K562 (cell line): ENCODE measurements at regions not wholly inside any gene's neighbourhood (a gene's known extent, or its start where the extent isn't known, plus 50 kb on each side); places are given as distances from the start of the nearest gene placed in this dataset.

Experiments used
- ATAC-seq: fragments of 200-7000 bp; cut with Tn5 transposase; 3 replicates; pipeline ENCODE4 v1.9.1; 2020; ENCODE audit warnings: moderate library complexity
- BruUV-seq: library from RNA; stranded (reverse); fragments of 400-500 nt; replicated peaks from 2 replicates; lab custom pipeline; 2021; lab: Mats Ljungman, UMichigan
- CTCF ChIA-PET: fragments of 300-600 bp; formaldehyde crosslinking; extraction: SDS; loops from one replicate; lab custom pipeline; 2021; ENCODE audit warnings: low intra/inter-chr PET ratio; lab: Yijun Ruan, JAX
- POLR2A ChIA-PET: fragments of 300-600, 350-650 bp; sonication (Branson Sonifier 250); formaldehyde crosslinking; extraction: SDS; loops from one replicate; lab custom pipeline; 2021; ENCODE audit warnings: antibody characterized with exemption, inconsistent platforms; lab: Yijun Ruan, JAX
- DNase-seq, 4 experiments: peaks; one replicate each; pipeline versions ENCODE4 v3.0.0 to v3.0.0-alpha.2; 2011 to 2018; ENCODE audit warnings: low spot score in 3 of 4, mixed read lengths in 3 of 4; ENCODE audit errors: extremely low read depth in 1 of 4
- FAIRE-seq: peaks from 2 replicates; lab custom pipeline; 2011; peaks lifted over from hg19 to GRCh38; lab: Jason Lieb, UNC
- H2AFZ ChIP-seq: 2 replicates; pipeline ENCODE4 v1.6.0; 2011; ENCODE audit warnings: low read depth, low read length, control low read depth, inconsistent platforms
- H3K27ac ChIP-seq: fragments of 200-600 bp; 3 replicates; pipeline ENCODE4 v1.8.0; 2011; ENCODE audit warnings: low read depth, mild to moderate bottlenecking, control low read depth, inconsistent platforms, low read length, moderate library complexity, mixed read lengths; ENCODE audit errors: extremely low read depth
- H3K27me3 ChIP-seq, 2 experiments: fragments of 300-600 bp in 1 of 2; 2 replicates in 1 of 2; 3 replicates in 1 of 2; pipeline versions ENCODE4 v1.6.0 to v1.8.0; 2011; ENCODE audit warnings: inconsistent platforms in 2 of 2, low read length in 2 of 2, mild to moderate bottlenecking in 1 of 2, mixed read lengths in 1 of 2, moderate library complexity in 1 of 2; ENCODE audit not compliant: control insufficient read depth in 2 of 2, insufficient read depth in 2 of 2
- H3K36me3 ChIP-seq: fragments of 300-600 bp; 3 replicates; pipeline ENCODE4 v1.8.0; 2011; ENCODE audit warnings: mild to moderate bottlenecking, low read length, inconsistent platforms; ENCODE audit not compliant: control insufficient read depth, insufficient read depth
- H3K4me1 ChIP-seq, 2 experiments: fragments of 200-600 bp in 1 of 2; replicated peaks in 1 of 2; 2 replicates in 1 of 2; 3 replicates in 1 of 2; pipeline versions ENCODE4 v1.5.1 to v1.8.0; 2011; ENCODE audit warnings: inconsistent platforms in 2 of 2, low read length in 2 of 2, mild to moderate bottlenecking in 1 of 2, mixed read lengths in 1 of 2, moderate library complexity in 1 of 2; ENCODE audit not compliant: control insufficient read depth in 2 of 2, insufficient read depth in 2 of 2
- H3K4me2 ChIP-seq: 2 replicates; pipeline ENCODE4 v1.6.1; 2011; ENCODE audit warnings: low read length, control low read depth, inconsistent platforms, mixed read lengths; ENCODE audit not compliant: insufficient read depth
- H3K4me3 ChIP-seq: fragments of 200-600 bp; sonication (generic), shearing (Covaris generic); 2 replicates; pipeline ENCODE4 v1.5.1; 2016; ENCODE audit warnings: control low read depth, inconsistent platforms
- H3K79me2 ChIP-seq: fragments of 200-600 bp; 3 replicates; pipeline ENCODE4 v1.8.0; 2011; ENCODE audit warnings: low read length, inconsistent platforms; ENCODE audit not compliant: control insufficient read depth, insufficient read depth
- H3K9ac ChIP-seq, 2 experiments: 2 replicates each; pipeline versions ENCODE4 v1.6.0 to v1.6.1; 2011; ENCODE audit warnings: low read depth in 2 of 2, low read length in 2 of 2, control low read depth in 1 of 2, inconsistent platforms in 1 of 2, mild to moderate bottlenecking in 1 of 2, mixed read lengths in 1 of 2; ENCODE audit not compliant: insufficient read depth in 1 of 2
- H3K9me1 ChIP-seq: one replicate; pipeline ENCODE4 v1.6.0; 2011; ENCODE audit warnings: inconsistent platforms, mild to moderate bottlenecking, low read length, moderate library complexity; ENCODE audit not compliant: control insufficient read depth, insufficient read depth
- H3K9me3 ChIP-seq: replicated peaks from 2 replicates; pipeline ENCODE4 v1.5.1; 2011; ENCODE audit warnings: low read depth, low read length, inconsistent platforms; ENCODE audit not compliant: control insufficient read depth, insufficient read depth
- H4K20me1 ChIP-seq: replicated peaks from 2 replicates; pipeline ENCODE4 v1.6.1; 2011; ENCODE audit warnings: low read length, inconsistent platforms, mixed read lengths; ENCODE audit not compliant: control insufficient read depth, insufficient read depth
- ARHGAP35 ChIP-seq: fragments of 450-650 bp; IDR thresholded peaks from 2 replicates; pipeline ENCODE4 v1.6.1; 2018; ENCODE audit not compliant: partially characterized antibody
- FUS ChIP-seq: fragments of 200-400 bp; formaldehyde crosslinking; optimal IDR thresholded peaks from 2 replicates; pipeline ENCODE3; 2017; ENCODE audit warnings: low read depth, low read length
- GABPB1 ChIP-seq: sonication (generic); formaldehyde crosslinking; IDR thresholded peaks from 2 replicates; pipeline ENCODE4 v1.8.0; 2022; ENCODE audit warnings: mild to moderate bottlenecking, missing genetic modification reagents
- KLF1 ChIP-seq: fragments of 450-650 bp; IDR thresholded peaks from 2 replicates; pipeline ENCODE4 v1.6.1; 2016; ENCODE audit warnings: missing genetic modification characterization, missing compliant biosample characterization
- MCM2 ChIP-seq: fragments of 450-650 bp; IDR thresholded peaks from 2 replicates; pipeline ENCODE4 v1.6.1; 2017; ENCODE audit warnings: low read depth, mild to moderate bottlenecking
- PHB2 ChIP-seq: fragments of 450-650 bp; IDR thresholded peaks from 2 replicates; pipeline ENCODE4 v1.6.1; 2017; ENCODE audit warnings: low read depth
- POLR3G ChIP-seq: IDR thresholded peaks from 2 replicates; pipeline ENCODE4 v1.6.1; 2011; ENCODE audit not compliant: insufficient read length, insufficient replicate concordance; ENCODE audit errors: extremely low read depth
- SIN3A ChIP-seq, 2 experiments: fragments of 150-350 bp in 1 of 2; IDR thresholded peaks; 2 replicates each; pipeline ENCODE4 v1.6.1; 2011 to 2016; ENCODE audit warnings: borderline replicate concordance in 2 of 2, low read depth in 2 of 2, low read length in 2 of 2, mild to moderate bottlenecking in 2 of 2, moderate library complexity in 2 of 2; ENCODE audit not compliant: control insufficient read depth in 1 of 2
- TRIM24 ChIP-seq, 2 experiments: fragments of 450-650 bp; IDR thresholded peaks; 2 replicates each; pipeline ENCODE4 v1.6.1; 2016
- ZFP36 ChIP-seq: fragments of 150-350 bp; IDR thresholded peaks from 2 replicates; pipeline ENCODE4 v1.6.1; 2018; ENCODE audit warnings: low read length, low read depth; ENCODE audit not compliant: partially characterized antibody
- ZNF175 ChIP-seq: fragments of 200-800 bp; sonication (Bioruptor generic); IDR thresholded peaks from 2 replicates; pipeline ENCODE4 v1.6.1; 2016; ENCODE audit warnings: low read depth, mild to moderate bottlenecking, missing genetic modification characterization, missing compliant biosample characterization
- ZNF644 ChIP-seq: fragments of 200-800 bp; sonication (Bioruptor generic); IDR thresholded peaks from 2 replicates; pipeline ENCODE4 v1.6.1; 2016; ENCODE audit warnings: low read depth, missing genetic modification characterization, missing compliant biosample characterization
- in situ Hi-C: fragments of 300-500 bp; cut with MboI; formaldehyde crosslinking; loops from 4 replicates; pipeline ENCODE4 v1.15.0; 2018; ENCODE audit warnings: inconsistent platforms, mixed read lengths
- intact Hi-C: fragments of 100-400 bp; cut with micrococcal nuclease; formaldehyde crosslinking; loops from 2 replicates; pipeline ENCODE4 v1.14.2; 2022

DNA sequence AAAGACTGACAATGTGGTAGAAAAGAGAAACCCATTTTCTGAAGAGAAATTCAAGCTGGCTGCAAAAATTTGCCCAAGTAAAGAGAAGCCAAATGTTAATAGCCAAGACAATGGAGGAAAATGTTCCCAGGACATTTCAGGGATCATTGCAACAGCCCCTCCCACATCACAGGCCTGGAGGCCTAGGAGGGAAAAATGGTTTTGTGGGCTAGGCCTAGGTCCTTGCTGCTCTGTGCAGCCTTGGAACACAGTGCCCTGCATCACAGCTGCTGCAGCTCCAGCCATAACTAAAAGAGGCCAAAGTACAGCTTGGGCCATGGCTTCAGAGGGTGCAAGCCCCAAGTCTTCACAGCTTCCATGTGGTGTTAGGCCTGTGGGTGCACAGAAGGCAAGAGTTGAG lies 332.4 kb upstream of the LRIG3 start:
- ChIA-PET CTCF (no interaction called here), POLR2A (no interaction called here)
- in situ Hi-C loops (no loop called here), intact Hi-C loops (no loop called here)
- no peak overlapping the region for H3K4me3 ChIP-seq
- H3K9me1 ChIP-seq = no peaks in the 10 kb centered on the region
- no peaks in the 10 kb centered on the region for H3K27me3 ChIP-seq
- no peaks in the 10 kb centered on the region for H3K36me3 ChIP-seq
- H3K9ac ChIP-seq = no peak overlapping the region
- H4K20me1 ChIP-seq = no peaks in the 10 kb centered on the region
- H3K4me1 ChIP-seq = no peaks in the 10 kb centered on the region
- no peak overlapping the region for H3K4me2 ChIP-seq
- H2AFZ ChIP-seq = no peak overlapping the region
- H3K79me2 ChIP-seq = no peaks in the 10 kb centered on the region
- no peak for ATAC-seq
- H3K9me3 ChIP-seq = no peaks in the 10 kb centered on the region
- TF ChIP-seq ZFP36 (peak; percentile 64), KLF1 (tag) (no peak)
- TF ChIP-seq, all 486 proteins: peak for 1
- FAIRE-seq = no peak
- DNase-seq = no peak
- no peak overlapping the region for H3K27ac ChIP-seq
- BruUV-seq = no TSS peak

DNA sequence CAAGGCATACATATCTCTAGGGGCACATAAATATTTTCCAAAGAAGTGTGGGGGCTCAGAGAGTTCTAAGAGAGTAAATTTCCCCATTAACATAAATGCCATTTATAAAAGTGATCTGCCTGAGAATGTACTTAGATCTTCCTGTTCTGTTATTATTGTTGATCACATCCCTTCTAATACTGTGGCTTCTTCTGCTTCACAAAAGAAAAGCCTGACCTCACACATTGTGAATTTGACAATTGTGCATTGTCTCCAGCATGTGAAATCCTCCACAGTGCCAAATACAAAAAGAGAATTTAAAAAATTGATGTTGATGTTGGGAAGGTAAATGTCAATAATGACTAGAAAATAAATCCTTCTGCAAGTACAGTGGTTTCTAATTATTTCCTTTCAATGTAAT lies 330.5 kb upstream of the LRIG3 start:
- no peaks in the 10 kb centered on the region for H4K20me1 ChIP-seq

More for the DNA sequence above, 330.5 kb upstream of the LRIG3 start:
- Histone ChIP-seq H3K27me3 (no peaks in the 10 kb centered on the region), H3K27ac (no peak overlapping the region), H3K4me1 (no peaks in the 10 kb centered on the region), H3K9me1 (no peaks in the 10 kb centered on the region), H3K9me3 (no peaks in the 10 kb centered on the region), H3K9ac (no peak overlapping the region), H3K4me3 (no peak overlapping the region), H3K4me2 (no peak overlapping the region), H3K36me3 (no peaks in the 10 kb centered on the region), H3K79me2 (no peaks in the 10 kb centered on the region), H2AFZ (no peak overlapping the region)
- ChIA-PET POLR2A (no interaction called here), CTCF (no interaction called here)
- in situ Hi-C loops (no loop called here), intact Hi-C loops (no loop called here)
- DNase-seq (no peak), ATAC-seq (no peak), FAIRE-seq (no peak)
- no TSS peak for BruUV-seq
- no peak for TF ChIP-seq PHB2
- TF ChIP-seq TRIM24 (IDR thresholded peaks at IDR 0.05) = no peak
- TF ChIP-seq MCM2 = no peak
- no peak for TF ChIP-seq FUS
- TF ChIP-seq GABPB1 = no peak
- no peak for TF ChIP-seq ARHGAP35
- TF ChIP-seq ZNF644 (tag) = no peak
- TF ChIP-seq POLR3G = no peak
- TF ChIP-seq SIN3A (IDR thresholded peaks at IDR 0.05; ENCODE audit: borderline replicate concordance in 2 of 2, control insufficient read depth in 1 of 2, low read depth in 2 of 2, low read length in 2 of 2) = no peak
- no peak for TF ChIP-seq ZNF175 (CRISPR knock-in tag)
